Ishikawa (cell line): ENCODE measurements at regions not wholly inside any gene's neighbourhood (a gene's known extent, or its start where the extent isn't known, plus 50 kb on each side); places are given as distances from the start of the nearest gene placed in this dataset.
A peak's percentile ranks its signal among the peaks of the same experiment; 100 is the strongest.

Experiments
- CEBPB ChIP-seq: IDR thresholded peaks from 2 replicates; pipeline ENCODE4 v1.6.1; 2012
- CREB1 ChIP-seq: IDR thresholded peaks from 2 replicates; pipeline ENCODE4 v1.6.1; 2012; ENCODE audit warnings: low read depth
- EGR1 ChIP-seq: IDR thresholded peaks from 2 replicates; pipeline ENCODE4 v1.6.1; 2012
- EP300 ChIP-seq: IDR thresholded peaks from 2 replicates; pipeline ENCODE4 v1.6.1; 2012; ENCODE audit warnings: borderline replicate concordance
- FOXM1 ChIP-seq: IDR thresholded peaks from 2 replicates; pipeline ENCODE4 v1.6.1; 2012; ENCODE audit warnings: low read depth, borderline replicate concordance
- NFIC ChIP-seq: IDR thresholded peaks from 2 replicates; pipeline ENCODE4 v1.6.1; 2012
- RAD21 ChIP-seq: IDR thresholded peaks from 2 replicates; pipeline ENCODE4 v1.6.1; 2012; ENCODE audit warnings: low read depth
- TAF1 ChIP-seq: IDR thresholded peaks from 2 replicates; pipeline ENCODE4 v1.6.1; 2012; ENCODE audit warnings: low read depth, mild to moderate bottlenecking
- TCF12 ChIP-seq: IDR thresholded peaks from 2 replicates; pipeline ENCODE4 v1.6.1; 2012; ENCODE audit warnings: low read depth
- TEAD4 ChIP-seq: IDR thresholded peaks from 2 replicates; pipeline ENCODE4 v1.6.1; 2012
- YY1 ChIP-seq: IDR thresholded peaks from 2 replicates; pipeline ENCODE4 v1.6.1; 2012; ENCODE audit warnings: low read depth
- ZBTB7A ChIP-seq: IDR thresholded peaks from 2 replicates; pipeline ENCODE4 v1.6.1; 2012; ENCODE audit warnings: low read depth
- TF ChIP-seq, protein P1 (sequence below): IDR thresholded peaks from 2 replicates; pipeline ENCODE4 v1.6.1; 2012
- TF ChIP-seq, protein P2 (sequence below): IDR thresholded peaks from 2 replicates; pipeline ENCODE4 v1.6.1; 2012; ENCODE audit warnings: low read depth, mild to moderate bottlenecking
- TF ChIP-seq, protein P3 (sequence below): IDR thresholded peaks from 2 replicates; pipeline ENCODE4 v1.6.1; 2012

DNA sequence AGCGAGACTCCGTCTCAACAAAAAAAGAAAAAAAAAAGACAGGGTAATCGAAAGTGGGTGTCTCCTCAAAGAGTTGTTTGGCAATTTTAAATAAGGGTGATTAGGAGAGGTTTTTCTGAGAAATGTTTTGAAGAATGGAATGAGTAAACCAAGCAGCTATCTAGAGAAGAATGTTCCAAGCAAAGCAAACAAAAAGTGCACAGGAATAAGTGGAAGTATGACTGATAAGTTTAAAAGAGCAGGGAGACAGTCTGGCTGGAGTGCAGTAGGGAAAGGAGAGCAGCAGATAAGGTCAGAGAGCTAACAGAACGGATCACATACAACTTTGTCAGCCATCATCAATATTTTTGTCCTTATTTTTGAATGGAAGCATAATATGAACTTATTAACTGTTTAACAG lies 853.5 kb downstream of the TUSC7 start:
- TF ChIP-seq CREB1, result no peak
- no peak for TF ChIP-seq TCF12

DNA sequence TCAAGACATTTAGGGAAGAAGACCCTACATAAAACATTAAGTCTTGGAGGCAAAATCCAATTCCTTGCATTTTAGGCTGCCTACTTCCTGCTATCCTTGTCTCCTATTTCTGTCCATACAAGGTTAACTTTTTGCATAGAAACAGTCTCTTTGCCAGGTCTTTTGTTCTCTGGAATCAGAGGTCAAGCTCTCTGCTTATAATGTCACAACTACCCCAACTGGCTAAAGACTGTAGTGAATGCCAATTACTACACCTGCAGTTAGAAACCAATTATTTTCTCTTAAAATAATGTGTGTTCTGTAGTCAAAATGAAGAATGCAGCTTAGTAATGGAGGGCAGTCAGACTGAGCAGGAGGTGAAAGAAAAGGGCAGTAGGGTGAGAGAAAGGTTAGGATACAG lies 856.2 kb downstream of the TUSC7 start:
- TF ChIP-seq CEBPB, result peak; percentile 59
- no peak for TF ChIP-seq CREB1

DNA sequence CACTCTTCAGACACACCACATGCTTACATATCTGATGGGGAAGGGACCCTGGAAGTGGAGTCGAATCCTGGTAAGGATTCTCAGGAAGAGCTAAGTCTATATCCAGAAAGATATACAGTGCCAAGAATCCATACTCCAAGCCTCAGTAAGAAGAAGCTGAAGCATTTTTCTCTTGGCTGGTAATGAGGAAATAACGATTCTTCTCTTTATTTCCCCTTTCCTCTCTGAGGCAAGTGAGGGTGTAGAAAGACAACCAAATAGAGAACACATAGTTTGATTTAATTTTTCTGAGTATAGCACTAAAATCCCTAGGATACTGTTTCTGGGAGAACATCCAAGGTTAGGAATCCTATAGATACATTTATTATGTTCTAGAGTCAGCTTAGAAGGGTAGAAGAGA lies 857.3 kb downstream of the TUSC7 start:
- no peak for TF ChIP-seq FOXM1
- TF ChIP-seq, protein P1, sequence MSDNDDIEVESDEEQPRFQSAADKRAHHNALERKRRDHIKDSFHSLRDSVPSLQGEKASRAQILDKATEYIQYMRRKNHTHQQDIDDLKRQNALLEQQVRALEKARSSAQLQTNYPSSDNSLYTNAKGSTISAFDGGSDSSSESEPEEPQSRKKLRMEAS, result no peak
- TF ChIP-seq TCF12, result no peak
- no peak for TF ChIP-seq CEBPB
- no peak for TF ChIP-seq TEAD4
- TF ChIP-seq, protein P2, sequence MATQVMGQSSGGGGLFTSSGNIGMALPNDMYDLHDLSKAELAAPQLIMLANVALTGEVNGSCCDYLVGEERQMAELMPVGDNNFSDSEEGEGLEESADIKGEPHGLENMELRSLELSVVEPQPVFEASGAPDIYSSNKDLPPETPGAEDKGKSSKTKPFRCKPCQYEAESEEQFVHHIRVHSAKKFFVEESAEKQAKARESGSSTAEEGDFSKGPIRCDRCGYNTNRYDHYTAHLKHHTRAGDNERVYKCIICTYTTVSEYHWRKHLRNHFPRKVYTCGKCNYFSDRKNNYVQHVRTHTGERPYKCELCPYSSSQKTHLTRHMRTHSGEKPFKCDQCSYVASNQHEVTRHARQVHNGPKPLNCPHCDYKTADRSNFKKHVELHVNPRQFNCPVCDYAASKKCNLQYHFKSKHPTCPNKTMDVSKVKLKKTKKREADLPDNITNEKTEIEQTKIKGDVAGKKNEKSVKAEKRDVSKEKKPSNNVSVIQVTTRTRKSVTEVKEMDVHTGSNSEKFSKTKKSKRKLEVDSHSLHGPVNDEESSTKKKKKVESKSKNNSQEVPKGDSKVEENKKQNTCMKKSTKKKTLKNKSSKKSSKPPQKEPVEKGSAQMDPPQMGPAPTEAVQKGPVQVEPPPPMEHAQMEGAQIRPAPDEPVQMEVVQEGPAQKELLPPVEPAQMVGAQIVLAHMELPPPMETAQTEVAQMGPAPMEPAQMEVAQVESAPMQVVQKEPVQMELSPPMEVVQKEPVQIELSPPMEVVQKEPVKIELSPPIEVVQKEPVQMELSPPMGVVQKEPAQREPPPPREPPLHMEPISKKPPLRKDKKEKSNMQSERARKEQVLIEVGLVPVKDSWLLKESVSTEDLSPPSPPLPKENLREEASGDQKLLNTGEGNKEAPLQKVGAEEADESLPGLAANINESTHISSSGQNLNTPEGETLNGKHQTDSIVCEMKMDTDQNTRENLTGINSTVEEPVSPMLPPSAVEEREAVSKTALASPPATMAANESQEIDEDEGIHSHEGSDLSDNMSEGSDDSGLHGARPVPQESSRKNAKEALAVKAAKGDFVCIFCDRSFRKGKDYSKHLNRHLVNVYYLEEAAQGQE, result no peak
- no peak for TF ChIP-seq NFIC
- TF ChIP-seq, protein P3, sequence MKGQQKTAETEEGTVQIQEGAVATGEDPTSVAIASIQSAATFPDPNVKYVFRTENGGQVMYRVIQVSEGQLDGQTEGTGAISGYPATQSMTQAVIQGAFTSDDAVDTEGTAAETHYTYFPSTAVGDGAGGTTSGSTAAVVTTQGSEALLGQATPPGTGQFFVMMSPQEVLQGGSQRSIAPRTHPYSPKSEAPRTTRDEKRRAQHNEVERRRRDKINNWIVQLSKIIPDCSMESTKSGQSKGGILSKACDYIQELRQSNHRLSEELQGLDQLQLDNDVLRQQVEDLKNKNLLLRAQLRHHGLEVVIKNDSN, result no peak
- TF ChIP-seq ZBTB7A, result no peak
- TF ChIP-seq RAD21, result no peak
- no peak for TF ChIP-seq EP300
- TF ChIP-seq CREB1, result no peak
- no peak for TF ChIP-seq TAF1
- TF ChIP-seq YY1, result no peak
- no peak for TF ChIP-seq EGR1

DNA sequence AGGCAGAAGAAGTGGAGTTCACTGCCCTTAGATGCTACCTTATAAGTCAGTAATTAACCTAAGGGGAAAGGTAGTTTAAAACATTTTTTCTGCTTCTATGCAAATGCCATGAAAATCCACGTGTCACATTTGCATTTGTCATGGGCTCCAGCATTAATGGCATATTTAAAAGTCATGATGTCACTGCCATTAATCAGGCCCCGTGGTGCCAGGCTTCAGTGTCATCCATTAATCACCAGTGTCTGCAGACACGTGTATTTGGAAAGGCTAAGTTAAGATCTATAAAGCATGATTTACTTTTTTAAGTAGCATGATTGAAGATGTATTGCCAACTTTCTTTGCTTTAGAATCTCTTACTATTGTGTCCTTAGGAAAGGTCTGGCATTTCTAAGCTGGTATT lies 857.8 kb downstream of the TUSC7 start:
- TF ChIP-seq, protein P1, result no peak
- no peak for TF ChIP-seq TAF1
- TF ChIP-seq, protein P2, result no peak
- TF ChIP-seq TEAD4, result no peak
- no peak for TF ChIP-seq ZBTB7A
- no peak for TF ChIP-seq FOXM1
- no peak for TF ChIP-seq RAD21
- TF ChIP-seq EP300, result no peak
- no peak for TF ChIP-seq EGR1
- no peak for TF ChIP-seq CEBPB
- no peak for TF ChIP-seq TCF12
- TF ChIP-seq, protein P3, result no peak
- TF ChIP-seq NFIC, result no peak

DNA sequence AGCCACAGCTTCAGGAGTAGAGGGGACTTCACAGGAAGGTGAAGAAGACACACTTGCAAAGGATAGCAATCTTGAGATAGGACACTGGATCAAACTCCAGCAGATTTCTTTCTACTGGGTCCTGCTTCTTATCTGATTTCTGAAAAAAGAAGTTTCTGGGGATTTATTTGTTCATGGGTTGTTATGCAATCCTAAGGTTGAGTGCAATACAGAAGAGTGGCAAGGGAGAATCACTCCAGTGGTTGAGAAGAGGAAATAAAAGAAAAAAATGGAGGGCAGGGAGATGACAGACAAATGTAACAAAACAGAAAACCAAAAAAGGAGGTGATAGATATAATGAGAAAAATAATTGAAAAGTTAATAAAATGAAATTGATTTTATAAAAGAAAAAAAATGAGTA lies 858.3 kb downstream of the TUSC7 start:
- TF ChIP-seq, protein P1, result no peak
- TF ChIP-seq YY1 (no peak), ZBTB7A (no peak), TEAD4 (no peak), CREB1 (no peak), FOXM1 (no peak), CEBPB (no peak), TCF12 (no peak), TAF1 (no peak), EP300 (no peak)
- TF ChIP-seq, protein P3, result no peak
- TF ChIP-seq, protein P2, result no peak
